ENCODE measurements at regions not wholly inside any gene's neighbourhood (a gene's known extent, or its start where the extent isn't known, plus 50 kb on each side); places are given as distances from the start of the nearest gene placed in this dataset.

DNA sequence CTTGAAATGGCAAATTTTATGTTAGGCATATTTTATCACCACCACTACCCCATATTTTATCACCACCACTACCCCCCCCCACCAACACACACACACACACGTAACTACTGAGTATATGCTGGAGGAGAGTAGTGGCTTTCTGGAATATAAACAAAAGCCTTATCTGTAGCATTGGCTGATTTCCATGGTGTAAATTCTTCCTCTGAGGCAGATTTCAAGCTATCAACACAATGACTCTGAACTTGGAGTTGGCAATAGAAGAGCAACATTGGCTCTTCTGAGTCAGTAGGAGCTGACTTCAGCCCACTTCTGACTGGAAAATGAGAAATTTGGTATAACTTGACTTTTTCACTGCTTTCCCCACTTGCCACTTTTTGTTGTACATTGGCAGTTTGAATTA, 143.0 kb downstream of the CAVIN4 start:
- Histone ChIP-seq H3K36me3 (no peaks in the 10 kb centered on the region), H3K4me1 (no peaks in the 10 kb centered on the region), H3K27ac (no peak overlapping the region), H3K27me3 (peaks cover 9% of the 10 kb centered on the region), H3K4me3 (no peak overlapping the region), H3K9me3 (no peaks in the 10 kb centered on the region)
- no peak for ATAC-seq
- no peak for TF ChIP-seq EP300 (IDR thresholded peaks at IDR 0.05)
- no peak for TF ChIP-seq POLR2A (IDR thresholded peaks at IDR 0.05)
- TF ChIP-seq POLR2AphosphoS5 (IDR thresholded peaks at IDR 0.05) = no peak
- no peak for TF ChIP-seq CTCF (IDR thresholded peaks at IDR 0.05)
- 12 to 57% methylated on average over 1 of the region's 1 CpG for WGBS, 2 donors (ENCODE audit: low coverage in 1 of 2)

DNA sequence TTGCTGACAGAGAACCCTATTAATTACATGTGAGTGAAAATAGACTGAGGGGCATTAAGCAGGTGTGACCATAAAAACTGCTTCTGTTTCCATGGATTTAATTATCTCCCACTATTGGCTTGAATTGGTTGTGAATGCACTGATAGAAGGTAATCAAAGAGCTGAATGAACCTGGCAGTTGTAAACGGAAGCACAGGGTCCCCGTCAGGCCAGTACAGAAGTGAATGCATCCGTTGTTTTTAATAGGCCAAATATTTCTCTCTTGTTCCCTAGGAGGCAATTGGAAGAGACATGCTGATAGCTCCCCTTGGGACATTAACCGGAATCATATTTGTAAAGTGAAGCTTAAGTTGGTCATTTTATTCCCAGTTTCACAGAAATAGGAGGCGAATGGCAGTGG, 147.0 kb downstream of the CAVIN4 start:
- no peaks in the 10 kb centered on the region for H3K36me3 ChIP-seq
- H3K27ac ChIP-seq = no peak overlapping the region
- H3K4me1 ChIP-seq = no peaks in the 10 kb centered on the region
- no peaks in the 10 kb centered on the region for H3K9me3 ChIP-seq
- no peaks in the 10 kb centered on the region for H3K27me3 ChIP-seq
- ATAC-seq = no peak
- 52 to 69% methylated on average over 5 of the region's 5 CpGs for WGBS, 2 donors (ENCODE audit: low coverage in 1 of 2)
- TF ChIP-seq POLR2AphosphoS5 (IDR thresholded peaks at IDR 0.05) (no peak), EP300 (IDR thresholded peaks at IDR 0.05) (no peak), POLR2A (IDR thresholded peaks at IDR 0.05) (no peak), CTCF (IDR thresholded peaks at IDR 0.05) (no peak)
- no peak overlapping the region for H3K4me3 ChIP-seq

GRCh38 chr9:100725371-100725770, 147.5 kb downstream of the CAVIN4 start:
- Histone ChIP-seq H3K36me3 (no peaks in the 10 kb centered on the region), H3K4me3 (no peak overlapping the region), H3K9me3 (no peaks in the 10 kb centered on the region), H3K27me3 (no peaks in the 10 kb centered on the region), H3K4me1 (no peaks in the 10 kb centered on the region), H3K27ac (no peak overlapping the region)
- no peak for ATAC-seq
- TF ChIP-seq POLR2AphosphoS5 (IDR thresholded peaks at IDR 0.05) = no peak
- TF ChIP-seq POLR2A (IDR thresholded peaks at IDR 0.05) = no peak
- no peak for TF ChIP-seq EP300 (IDR thresholded peaks at IDR 0.05)
- TF ChIP-seq CTCF (IDR thresholded peaks at IDR 0.05) = no peak
- WGBS, 2 donors (ENCODE audit: low coverage in 1 of 2) = 66 to 87% methylated on average over 2 to 3 of the region's 3 CpGs

DNA sequence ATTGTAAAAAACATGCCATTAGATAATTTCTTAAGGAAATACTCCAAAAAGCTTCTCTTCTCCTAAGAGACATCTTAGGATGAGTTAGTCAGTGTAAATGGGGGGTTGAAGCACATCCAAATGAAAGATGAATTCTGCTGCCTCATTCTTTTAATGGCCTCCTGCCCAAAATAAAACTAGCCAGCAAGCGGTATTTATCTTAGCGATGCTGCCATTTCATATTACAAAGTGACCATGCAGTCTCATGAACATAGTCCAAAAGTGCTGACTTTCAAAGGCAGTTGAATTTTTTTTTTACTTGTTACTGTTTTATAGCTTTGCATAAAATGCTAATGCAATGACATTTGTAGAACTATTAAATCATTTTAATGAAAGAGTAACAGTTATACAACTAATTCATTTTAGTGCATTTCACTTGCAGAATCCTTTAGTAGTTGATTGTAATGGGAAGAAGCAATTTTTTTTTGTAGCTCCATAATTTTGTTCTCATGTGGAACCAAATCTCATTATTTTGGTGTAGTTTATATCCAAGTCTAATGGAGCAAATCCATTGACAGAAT, 151.5 kb downstream of the CAVIN4 start:
- H3K9me3 ChIP-seq = no peaks in the 10 kb centered on the region
- no peak overlapping the region for H3K27ac ChIP-seq
- no peak for ATAC-seq
- no peaks in the 10 kb centered on the region for H3K27me3 ChIP-seq
- no peaks in the 10 kb centered on the region for H3K36me3 ChIP-seq
- H3K4me1 ChIP-seq = no peaks in the 10 kb centered on the region
- TF ChIP-seq POLR2A (IDR thresholded peaks at IDR 0.05) (no peak), CTCF (IDR thresholded peaks at IDR 0.05) (no peak), POLR2AphosphoS5 (IDR thresholded peaks at IDR 0.05) (no peak), EP300 (IDR thresholded peaks at IDR 0.05) (no peak)
- H3K4me3 ChIP-seq = no peak overlapping the region
- WGBS, 2 donors (ENCODE audit: low coverage in 1 of 2) = 45 to 49% methylated on average over 2 of the region's 2 CpGs

GRCh38 chr9:100730086-100730485, 152.2 kb downstream of the CAVIN4 start:
- H3K4me3 ChIP-seq = no peak overlapping the region
- no peak for ATAC-seq
- H3K9me3 ChIP-seq = no peaks in the 10 kb centered on the region
- no peaks in the 10 kb centered on the region for H3K27me3 ChIP-seq
- H3K4me1 ChIP-seq = no peaks in the 10 kb centered on the region
- no peak overlapping the region for H3K27ac ChIP-seq
- H3K36me3 ChIP-seq = no peaks in the 10 kb centered on the region
- TF ChIP-seq POLR2A (IDR thresholded peaks at IDR 0.05) (no peak), CTCF (IDR thresholded peaks at IDR 0.05) (no peak), POLR2AphosphoS5 (IDR thresholded peaks at IDR 0.05) (no peak), EP300 (IDR thresholded peaks at IDR 0.05) (no peak)
- 54 to 67% methylated on average over 2 of the region's 2 CpGs for WGBS, 2 donors (ENCODE audit: low coverage in 1 of 2)

All from gastroesophageal sphincter (tissue), 4 donors.